Spleen (tissue), 11 donors: ENCODE measurements at regions not wholly inside any gene's neighbourhood (a gene's known extent, or its start where the extent isn't known, plus 50 kb on each side); places are given as distances from the start of the nearest gene placed in this dataset.

Experiments used
- DNase-seq: peaks from one replicate; pipeline ENCODE4 v3.0.0-alpha.2; 2020
- H3K27ac ChIP-seq, 8 donors: fragments of 200-600 bp; sonication (generic) in 7 of 8; 1 replicate in 4 of 8; 2 replicates in 4 of 8; pipeline versions ENCODE4 v1.5.0 to v1.8.0; 2016 to 2021; ENCODE audit warnings: inconsistent platforms in 4 of 8, mild to moderate bottlenecking in 4 of 8, moderate library complexity in 1 of 8
- H3K27me3 ChIP-seq, 7 donors: fragments of 200-600 bp; sonication (generic) in 6 of 7; replicated peaks in 1 of 7; 1 replicate in 4 of 7; 2 replicates in 3 of 7; pipeline versions ENCODE4 v1.5.0 to v1.8.0; 2016 to 2021; ENCODE audit warnings: inconsistent platforms in 3 of 7, mild to moderate bottlenecking in 1 of 7
- H3K36me3 ChIP-seq, 6 donors: fragments of 200-600 bp; sonication (generic) in 5 of 6; 1 replicate in 4 of 6; 2 replicates in 2 of 6; pipeline versions ENCODE4 v1.5.0 to v1.8.0; 2016 to 2021; ENCODE audit warnings: inconsistent platforms in 2 of 6
- H3K4me1 ChIP-seq, 6 donors: fragments of 200-600 bp; sonication (generic) in 5 of 6; 1 replicate in 3 of 6; 2 replicates in 3 of 6; pipeline versions ENCODE4 v1.5.0 to v1.8.0; 2016 to 2021; ENCODE audit warnings: inconsistent platforms in 3 of 6
- H3K4me3 ChIP-seq, 8 donors: fragments of 200-600 bp; sonication (generic) in 7 of 8; 1 replicate in 4 of 8; 2 replicates in 4 of 8; pipeline versions ENCODE4 v1.5.0 to v1.8.0; 2016 to 2021; ENCODE audit warnings: inconsistent platforms in 4 of 8, mild to moderate bottlenecking in 4 of 8, moderate library complexity in 2 of 8
- H3K9me3 ChIP-seq, 8 donors: fragments of 200-600 bp; sonication (generic) in 7 of 8; 1 replicate in 4 of 8; 2 replicates in 4 of 8; pipeline versions ENCODE4 v1.5.0 to v1.8.0; 2016 to 2021; ENCODE audit warnings: inconsistent platforms in 4 of 8
- POLR2A ChIP-seq, 3 donors: fragments of 450-650 bp; IDR thresholded peaks; one replicate each; pipeline ENCODE4 v1.5.1; 2017; ENCODE audit warnings: antibody characterized with exemption in 3 of 3, mild to moderate bottlenecking in 1 of 3
- POLR2AphosphoS5 ChIP-seq, 3 donors: sonication (generic); formaldehyde crosslinking; IDR thresholded peaks; one replicate each; pipeline ENCODE4 v1.5.1; 2017; ENCODE audit warnings: antibody characterized with exemption in 3 of 3
- WGBS, 5 donors: extraction: QIAGEN DNeasy Blood & Tissue Kit in 3 of 5; methylation state at CpG; one replicate each; pipeline versions ENCODE4 v1.1.5 to v1.1.7; 2013 to 2018; 5-methylcytosine and 5-hydroxymethylcytosine counted together
- intact Hi-C: fragments of 100-400 bp; cut with DNase I; formaldehyde crosslinking; loops from one replicate; pipeline ENCODE4 v1.15.0; 2023; ENCODE audit warnings: low total_unique reads
- TF ChIP-seq, protein P1 (sequence below), 11 experiments: fragments of 200-600 bp in 7 of 11; fragments of 450-650 bp in 4 of 11; sonication (generic) in 4 of 11; IDR thresholded peaks in 8 of 11; conservative IDR thresholded peaks in 3 of 11; 1 replicate in 7 of 11; 2 replicates in 4 of 11; pipeline versions ENCODE4 v1.4.0 to v1.8.0; 2016 to 2021; ENCODE audit warnings: antibody characterized with exemption in 11 of 11, inconsistent platforms in 4 of 11, mild to moderate bottlenecking in 1 of 11
- donor health status: healthy with polysubstance abuse.
- donor health status: DM: no; HTN: no; CAD: no; lungs with moderate emphysema.
- donor health status: DM: no; HTN: no; CAD: no.
- donor health status: Bipolar disorder and iron deficiency.
- donor health status: healthy.
- donor health status: DM: no; HTN: no; CAD: no.
- donor health status: DM: yes; HTN: yes; CAD: no.

DNA sequence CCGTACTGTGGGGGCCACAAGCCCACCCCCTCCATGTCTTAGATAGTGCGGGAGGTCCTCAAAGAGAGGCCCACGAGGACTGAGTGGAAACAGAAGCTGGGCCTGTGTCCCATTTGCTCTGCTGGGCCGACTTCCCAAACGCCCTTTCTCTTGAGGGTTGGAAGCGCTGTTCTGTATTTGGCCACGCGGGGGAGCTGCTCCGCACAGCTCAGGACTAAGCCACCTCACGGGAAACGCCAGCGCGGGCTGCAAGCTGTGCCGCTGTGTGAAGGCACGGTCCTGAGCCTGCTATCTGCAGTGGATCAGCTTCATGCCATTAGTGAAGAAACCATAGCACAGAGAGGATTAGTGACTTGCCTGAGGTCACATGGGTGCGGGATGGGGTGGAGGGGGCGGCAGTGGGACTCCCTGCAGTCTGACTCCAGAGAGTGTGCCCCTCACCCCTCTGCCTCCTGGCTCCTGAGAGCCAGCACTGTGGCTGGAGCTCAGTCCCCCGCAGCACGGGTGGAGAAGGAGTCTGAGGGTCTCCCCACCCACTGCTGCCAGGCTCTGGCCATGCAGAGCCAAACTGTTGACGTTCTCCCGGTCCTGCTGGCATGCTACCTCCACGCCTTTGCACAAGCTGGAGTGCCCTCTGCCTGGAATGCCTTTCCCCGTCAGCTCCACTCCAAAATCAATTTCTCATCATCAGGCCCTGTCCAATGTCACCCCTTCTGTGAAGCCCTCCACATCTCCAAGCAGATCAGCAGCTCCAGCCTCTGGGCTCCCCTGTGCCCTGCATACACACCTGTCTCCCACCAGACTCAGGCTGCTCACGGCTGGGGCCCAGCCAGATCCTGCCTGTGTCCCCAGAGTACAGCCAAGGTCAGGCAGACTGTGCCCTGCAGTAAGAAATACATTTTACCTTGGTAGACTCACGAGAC is 51.5 kb upstream of the LRRC32 start:
- H3K36me3 ChIP-seq, result no peaks in the 10 kb centered on the region
- H3K27ac ChIP-seq, result no peak overlapping the region
- peak overlapping the region in 2 of 8 donors; percentile 11 to 38 for H3K4me3 ChIP-seq
- peak; percentile 91 for DNase-seq
- TF ChIP-seq POLR2AphosphoS5 (IDR thresholded peaks at IDR 0.05) (peak in 2 of 3 donors; percentile 34 to 45), POLR2A (IDR thresholded peaks at IDR 0.05) (no peak)
- TF ChIP-seq, protein P1, sequence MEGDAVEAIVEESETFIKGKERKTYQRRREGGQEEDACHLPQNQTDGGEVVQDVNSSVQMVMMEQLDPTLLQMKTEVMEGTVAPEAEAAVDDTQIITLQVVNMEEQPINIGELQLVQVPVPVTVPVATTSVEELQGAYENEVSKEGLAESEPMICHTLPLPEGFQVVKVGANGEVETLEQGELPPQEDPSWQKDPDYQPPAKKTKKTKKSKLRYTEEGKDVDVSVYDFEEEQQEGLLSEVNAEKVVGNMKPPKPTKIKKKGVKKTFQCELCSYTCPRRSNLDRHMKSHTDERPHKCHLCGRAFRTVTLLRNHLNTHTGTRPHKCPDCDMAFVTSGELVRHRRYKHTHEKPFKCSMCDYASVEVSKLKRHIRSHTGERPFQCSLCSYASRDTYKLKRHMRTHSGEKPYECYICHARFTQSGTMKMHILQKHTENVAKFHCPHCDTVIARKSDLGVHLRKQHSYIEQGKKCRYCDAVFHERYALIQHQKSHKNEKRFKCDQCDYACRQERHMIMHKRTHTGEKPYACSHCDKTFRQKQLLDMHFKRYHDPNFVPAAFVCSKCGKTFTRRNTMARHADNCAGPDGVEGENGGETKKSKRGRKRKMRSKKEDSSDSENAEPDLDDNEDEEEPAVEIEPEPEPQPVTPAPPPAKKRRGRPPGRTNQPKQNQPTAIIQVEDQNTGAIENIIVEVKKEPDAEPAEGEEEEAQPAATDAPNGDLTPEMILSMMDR (IDR thresholded peaks at IDR 0.05 in 8 of 11, conservative IDR thresholded peaks at IDR 0.05 in 3 of 11), result peak; percentile 61 to 93 (median 88)
- 19 to 41% (median 21%) methylated on average over 11 to 25 of the region's 25 CpGs for WGBS, 5 donors
- H3K4me1 ChIP-seq, result peaks cover 0 to 9% (median 7%) of the 10 kb centered on the region in 6 donors
- no peaks in the 10 kb centered on the region for H3K9me3 ChIP-seq
- H3K27me3 ChIP-seq, result peaks cover 0 to 35% (median 5%) of the 10 kb centered on the region in 7 donors
- intact Hi-C loops, result no loop called here

DNA sequence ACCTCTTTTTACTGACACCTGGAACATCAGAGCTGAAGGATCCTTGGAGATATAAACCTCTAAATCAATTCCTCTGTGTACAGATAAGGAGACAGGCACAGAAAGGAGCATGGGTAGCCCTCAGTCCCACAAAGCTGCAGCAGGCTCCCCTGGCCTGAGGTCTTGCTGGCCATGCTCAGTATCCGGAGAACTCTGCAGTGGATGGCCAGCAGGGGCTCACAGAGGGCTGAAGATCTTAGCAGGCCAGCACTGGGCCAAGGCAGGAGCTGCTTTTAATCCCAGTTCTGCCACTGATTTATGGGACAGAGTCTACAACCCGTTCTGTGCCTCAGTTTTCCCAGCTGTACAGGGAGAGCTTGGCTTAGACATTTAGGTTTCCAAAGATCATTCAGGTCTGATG is 52.6 kb upstream of the LRRC32 start:
- DNase-seq, result no peak
- Histone ChIP-seq H3K4me3 (no peak overlapping the region), H3K9me3 (no peaks in the 10 kb centered on the region), H3K27me3 (peaks cover 0 to 35% (median 5%) of the 10 kb centered on the region in 7 donors), H3K4me1 (peaks cover 0 to 9% (median 7%) of the 10 kb centered on the region in 6 donors), H3K36me3 (no peaks in the 10 kb centered on the region), H3K27ac (no peak overlapping the region)
- WGBS, 5 donors, result 55 to 83% (median 69%) methylated on average over 1 to 2 of the region's 2 CpGs
- no peak for TF ChIP-seq POLR2AphosphoS5 (IDR thresholded peaks at IDR 0.05)
- TF ChIP-seq, protein P1 (IDR thresholded peaks at IDR 0.05 in 8 of 11, conservative IDR thresholded peaks at IDR 0.05 in 3 of 11), result no peak
- TF ChIP-seq POLR2A (IDR thresholded peaks at IDR 0.05), result no peak
- intact Hi-C loops, result no loop called here

DNA sequence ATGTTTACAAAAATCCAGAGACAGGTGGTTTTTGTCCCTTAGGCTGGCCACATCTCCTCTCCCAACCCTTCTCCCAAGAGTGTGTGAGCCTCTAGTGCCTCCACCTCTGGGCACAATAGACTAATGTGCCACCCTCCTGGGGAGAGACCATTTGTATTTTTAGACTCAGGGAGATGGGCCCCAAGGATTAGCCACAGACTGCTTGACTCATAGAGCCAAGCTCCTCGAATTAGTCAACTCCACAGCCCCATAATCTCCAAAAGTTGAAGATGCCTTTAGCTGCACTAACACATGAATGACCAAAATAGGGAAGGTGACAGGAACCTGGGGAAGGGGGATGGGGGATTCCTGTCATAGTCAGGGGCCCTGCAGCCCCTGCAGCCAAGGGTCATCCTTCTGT is 53.0 kb upstream of the LRRC32 start:
- no peaks in the 10 kb centered on the region for H3K36me3 ChIP-seq
- WGBS, 5 donors, result 51 to 77% (median 59%) methylated on average over 1 of the region's 1 CpG
- peaks cover 0 to 9% (median 7%) of the 10 kb centered on the region in 6 donors for H3K4me1 ChIP-seq
- no peak overlapping the region for H3K27ac ChIP-seq
- peaks cover 0 to 35% (median 5%) of the 10 kb centered on the region in 7 donors for H3K27me3 ChIP-seq
- intact Hi-C loops, result no loop called here
- no peaks in the 10 kb centered on the region for H3K9me3 ChIP-seq
- TF ChIP-seq POLR2AphosphoS5 (IDR thresholded peaks at IDR 0.05) (no peak), POLR2A (IDR thresholded peaks at IDR 0.05) (no peak)
- TF ChIP-seq, protein P1 (IDR thresholded peaks at IDR 0.05 in 8 of 11, conservative IDR thresholded peaks at IDR 0.05 in 3 of 11), result no peak
- no peak overlapping the region for H3K4me3 ChIP-seq
- DNase-seq, result no peak

DNA sequence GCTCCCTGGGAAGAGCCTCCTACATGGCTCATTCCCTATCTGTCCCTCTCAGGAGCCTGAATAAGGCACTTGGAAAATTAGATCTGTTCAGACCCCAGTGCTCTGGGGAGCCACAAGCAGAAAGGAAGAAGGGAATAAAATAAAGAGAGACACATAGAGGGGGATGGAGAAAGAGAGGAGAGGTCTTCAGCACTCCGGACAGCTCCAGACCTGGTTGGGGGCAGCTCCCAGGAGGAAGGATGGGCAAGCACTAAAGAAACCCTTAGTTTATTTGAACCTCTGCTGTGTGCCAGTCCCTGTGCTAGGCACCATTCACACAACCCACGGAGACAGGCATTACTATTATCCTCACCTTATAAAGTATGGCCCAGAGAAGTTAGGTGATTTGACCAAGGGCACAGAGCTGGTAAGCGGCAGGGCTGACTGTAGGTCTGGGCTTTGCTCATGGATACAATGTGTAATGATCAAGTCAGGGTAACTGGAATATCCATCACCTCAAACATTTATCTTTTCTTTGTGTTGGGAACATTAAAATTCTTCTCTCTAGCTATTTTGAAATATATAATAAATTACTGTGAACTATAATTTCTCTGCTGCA is 53.7 kb upstream of the LRRC32 start:
- TF ChIP-seq POLR2AphosphoS5 (IDR thresholded peaks at IDR 0.05) (no peak), POLR2A (IDR thresholded peaks at IDR 0.05) (no peak)
- TF ChIP-seq, protein P1 (IDR thresholded peaks at IDR 0.05 in 8 of 11, conservative IDR thresholded peaks at IDR 0.05 in 3 of 11), result no peak
- DNase-seq, result no peak
- Histone ChIP-seq H3K27me3 (peaks cover 0 to 35% (median 5%) of the 10 kb centered on the region in 7 donors), H3K4me1 (peaks cover 0 to 9% (median 7%) of the 10 kb centered on the region in 6 donors), H3K4me3 (no peak overlapping the region), H3K36me3 (no peaks in the 10 kb centered on the region), H3K27ac (no peak overlapping the region), H3K9me3 (no peaks in the 10 kb centered on the region)
- WGBS, 5 donors, result 44 to 51% (median 48%) methylated on average over 3 of the region's 3 CpGs
- intact Hi-C loops, result no loop called here
